CD4-positive, alpha-beta T cell treated with Interleukin-1 beta for 1 hour (primary cell): ENCODE measurements at regions not wholly inside any gene's neighbourhood (a gene's known extent, or its start where the extent isn't known, plus 50 kb on each side); places are given as distances from the start of the nearest gene placed in this dataset.
"Not testable (repeated sequence)": the region's sequence is repeated elsewhere in the genome, so short reads cannot be mapped to it uniquely, and the experiment has no call there.

ENCODE experiments used
- DNase-seq, 2 donors: peaks; one replicate each; pipeline ENCODE4 v3.0.0-alpha.2; 2020 to 2022

DNA sequence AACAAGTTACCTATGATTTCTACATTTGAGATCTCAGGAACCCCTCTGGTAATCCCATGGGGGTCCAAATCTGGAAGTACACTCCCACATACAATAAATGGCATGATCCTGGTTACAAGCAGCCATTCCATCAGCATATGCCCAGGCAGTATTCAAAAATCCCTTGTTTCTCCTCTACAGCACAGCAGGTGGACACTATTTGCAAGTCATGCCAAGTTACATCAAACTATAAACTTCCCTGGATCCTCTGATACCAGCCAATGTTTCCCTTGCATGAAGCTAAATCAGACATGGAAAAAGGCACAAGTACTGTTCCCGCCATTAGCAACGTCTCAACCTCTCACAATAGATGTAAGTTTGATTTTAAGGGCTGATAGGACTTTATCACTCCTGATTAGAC is 134.5 kb upstream of the PRSS16 start:
- DNase-seq: no peak

DNA sequence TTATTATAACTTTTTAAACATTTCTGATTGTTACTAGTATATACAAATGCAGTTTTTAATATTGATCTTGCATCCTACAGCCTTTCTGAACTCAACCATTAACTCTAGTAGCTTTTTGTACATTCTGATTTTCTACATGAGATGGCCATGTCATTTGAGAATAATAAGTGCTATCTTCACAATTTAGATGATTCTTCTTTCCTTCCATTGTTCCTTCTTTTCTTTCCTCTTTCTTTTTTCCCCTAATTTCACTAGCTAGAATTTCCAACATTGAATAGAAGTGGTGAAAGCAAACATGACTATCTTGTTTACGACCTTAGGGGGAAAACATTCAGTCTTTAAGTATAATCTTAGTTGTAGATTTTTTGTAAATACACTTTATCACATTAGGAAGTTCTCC is 128.2 kb upstream of the PRSS16 start:
- DNase-seq: no peak

DNA sequence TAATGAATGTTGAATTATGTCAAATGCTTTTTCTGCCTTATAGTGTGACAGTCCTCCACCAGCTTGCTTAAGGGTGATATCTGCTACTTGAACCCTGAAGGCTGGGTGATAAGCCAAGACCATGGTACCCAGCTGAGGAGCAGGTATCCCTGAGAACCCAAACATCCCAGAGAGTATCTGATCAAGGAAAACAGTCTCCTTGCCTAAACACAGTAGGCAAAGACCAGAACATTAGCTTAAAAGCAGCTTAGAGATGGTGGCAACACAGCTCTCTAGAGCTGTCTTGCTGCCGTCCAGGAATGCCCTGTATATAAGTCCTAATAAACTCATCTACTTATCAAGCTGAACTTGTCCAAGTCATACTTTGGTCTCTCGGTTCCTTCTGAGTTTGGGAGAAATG is 127.7 kb upstream of the PRSS16 start:
- no peak for DNase-seq

DNA sequence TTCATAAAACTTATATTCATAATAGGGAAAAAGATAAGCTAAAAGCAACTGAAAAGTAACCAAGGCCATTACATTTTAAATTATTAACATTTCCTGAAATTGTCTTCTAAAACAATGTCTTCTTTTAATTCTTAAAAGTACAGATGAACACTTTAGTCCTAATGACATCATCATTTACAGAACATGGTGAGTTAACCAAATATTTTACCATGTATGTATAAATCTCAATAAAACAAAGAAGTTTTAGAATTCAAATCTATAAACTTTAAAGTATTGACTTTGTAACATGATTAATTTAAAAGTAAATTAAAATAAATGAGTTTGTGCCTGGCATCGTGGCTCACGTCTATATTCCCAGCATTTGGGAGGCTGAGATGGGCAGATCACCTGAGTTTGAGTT is 125.9 kb upstream of the PRSS16 start:
- no peak for DNase-seq

DNA sequence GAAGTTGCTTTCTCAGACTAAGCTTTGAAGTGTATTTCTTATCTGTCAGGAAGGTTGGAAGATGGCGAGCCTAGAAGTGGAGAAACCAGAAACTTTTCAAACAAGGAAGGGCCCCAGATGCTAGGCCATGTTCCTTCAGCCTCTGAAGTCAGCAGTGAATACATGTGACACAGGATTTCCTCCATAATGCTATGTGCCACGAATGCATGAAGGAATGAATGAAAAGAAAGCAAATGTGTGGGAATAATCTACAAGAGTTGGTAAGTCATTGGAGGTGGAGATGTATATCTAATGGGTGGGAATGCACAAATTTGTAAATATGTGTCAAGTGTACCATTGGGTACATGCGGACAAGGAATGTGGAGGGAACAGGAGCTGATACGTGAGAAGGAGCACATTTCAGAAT is 123.2 kb upstream of the PRSS16 start:
- DNase-seq: no peak

DNA sequence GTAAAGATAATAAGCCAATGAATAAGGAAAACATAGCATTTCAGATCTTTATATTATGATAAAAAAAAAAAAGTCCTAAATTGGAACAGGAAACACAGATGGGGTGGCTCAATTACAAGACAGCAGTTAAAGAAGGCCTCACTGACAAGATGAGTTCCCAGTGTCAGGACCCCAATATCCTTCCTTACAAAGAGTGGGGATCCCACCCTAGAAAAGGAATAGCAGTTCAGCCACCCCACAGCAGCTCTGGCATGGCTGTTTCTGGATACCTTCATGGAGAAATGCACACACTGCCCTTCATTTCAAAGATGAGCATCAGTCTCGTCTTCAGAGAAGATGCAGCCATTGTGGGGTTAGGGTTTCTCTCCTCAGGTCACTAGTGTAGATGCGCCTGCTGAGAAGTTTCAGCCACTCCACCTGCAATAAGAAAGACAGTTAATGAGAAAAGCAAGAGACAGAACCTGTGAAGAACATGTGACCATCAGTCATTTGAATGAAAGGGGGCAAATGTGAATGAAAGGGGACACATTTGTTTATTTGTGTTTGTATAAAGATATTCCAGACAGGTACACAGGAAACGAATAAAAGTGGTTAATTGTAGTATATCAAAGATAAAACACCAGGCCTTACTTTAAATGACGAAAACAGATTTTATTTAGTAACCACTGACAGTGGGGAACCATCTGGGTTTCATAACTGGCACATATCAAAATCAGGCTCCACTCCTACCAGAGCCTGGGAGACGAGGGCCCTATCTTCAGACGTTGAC is 121.3 kb upstream of the PRSS16 start:
- DNase-seq: no peak

DNA sequence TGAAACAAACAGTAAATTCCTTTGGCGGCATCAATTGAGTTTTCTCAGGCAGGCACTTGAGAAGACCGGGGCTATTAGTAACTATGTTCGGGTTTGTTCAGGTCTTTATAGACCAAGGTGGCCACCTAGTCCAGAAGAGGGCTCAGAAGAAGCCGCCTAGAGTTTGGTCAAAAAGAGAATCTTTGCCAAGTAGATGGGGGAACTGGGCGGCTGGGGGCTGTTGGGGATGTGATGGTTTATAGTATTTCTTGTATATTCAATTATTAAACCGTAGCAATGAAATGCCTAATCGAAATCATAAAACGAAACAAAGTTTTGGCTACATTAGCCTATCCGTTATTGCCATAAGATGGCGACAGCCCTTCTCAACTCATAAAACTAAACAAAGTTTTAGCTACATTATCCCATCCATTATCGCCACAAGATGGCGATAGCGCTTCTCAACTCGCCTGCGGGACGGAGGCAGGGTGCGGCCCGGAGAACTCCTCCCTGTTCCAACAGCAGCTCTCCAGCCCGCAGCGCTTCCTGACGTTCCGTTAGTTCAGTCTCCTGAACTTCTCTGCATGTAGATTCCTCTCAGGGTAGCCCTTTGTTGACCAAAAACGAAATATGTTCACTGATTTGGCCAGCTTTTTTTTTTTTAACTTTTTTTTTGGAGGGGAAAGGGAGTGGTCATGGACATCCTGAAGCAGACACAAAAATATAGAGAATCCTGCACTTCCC is 120.5 kb upstream of the PRSS16 start:
- peak; percentile 82 to 90 for DNase-seq

DNA sequence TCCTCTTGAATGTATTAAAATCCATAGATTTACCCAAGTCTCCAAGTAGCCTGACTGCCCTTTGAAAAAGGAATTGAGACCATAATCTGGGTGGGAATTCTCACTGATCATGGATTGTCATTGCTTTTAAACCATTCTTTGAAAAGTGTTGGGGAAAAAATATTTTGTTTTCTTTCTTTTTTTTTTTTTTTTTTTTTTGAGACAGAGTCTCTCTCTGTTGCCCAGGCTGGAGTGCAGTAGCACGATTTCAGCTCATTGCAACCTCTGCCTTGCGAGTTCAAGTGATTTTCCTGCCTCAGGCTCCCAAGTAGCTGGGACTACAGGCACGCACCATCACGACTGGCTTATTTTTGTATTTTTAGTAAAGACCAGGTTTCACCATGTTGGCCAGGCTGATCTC is 119.6 kb upstream of the PRSS16 start:
- not testable (repeated sequence) for DNase-seq

DNA sequence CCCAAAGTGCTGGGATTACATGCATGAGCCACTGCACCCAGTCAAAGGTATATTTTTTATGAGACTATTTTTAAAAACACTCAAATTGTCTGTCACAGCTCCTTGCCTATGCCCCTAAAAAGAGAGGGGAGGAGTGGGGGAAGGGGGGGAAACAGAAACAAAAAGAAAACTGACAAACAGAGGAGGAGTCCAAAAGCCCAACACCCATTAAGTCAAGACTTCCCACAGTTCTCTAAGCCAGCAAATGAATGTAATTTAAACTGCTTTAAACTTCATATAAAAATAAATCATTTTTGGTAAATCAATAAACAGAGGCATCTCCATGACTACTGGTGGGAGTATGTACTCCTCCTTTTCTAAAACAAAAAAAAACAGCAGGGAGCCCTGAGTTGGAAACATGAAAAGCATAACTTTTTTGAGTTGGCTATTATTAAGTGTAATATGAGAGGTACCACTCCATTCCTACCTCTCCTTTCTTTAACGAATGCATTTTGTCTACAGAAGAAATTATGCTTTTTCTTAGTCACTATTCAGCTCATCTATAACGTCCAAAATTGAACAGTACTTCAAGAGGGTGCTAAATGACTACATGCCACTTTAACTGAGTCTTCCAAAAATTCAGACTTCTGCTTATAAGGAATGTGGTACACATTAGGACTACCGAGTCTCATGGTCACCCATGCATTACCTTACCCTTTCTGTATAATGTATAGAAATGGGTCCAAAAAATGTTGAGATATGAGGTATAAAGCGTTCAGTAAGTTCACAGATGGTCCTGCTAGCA is 119.0 kb upstream of the PRSS16 start:
- DNase-seq: no peak

DNA sequence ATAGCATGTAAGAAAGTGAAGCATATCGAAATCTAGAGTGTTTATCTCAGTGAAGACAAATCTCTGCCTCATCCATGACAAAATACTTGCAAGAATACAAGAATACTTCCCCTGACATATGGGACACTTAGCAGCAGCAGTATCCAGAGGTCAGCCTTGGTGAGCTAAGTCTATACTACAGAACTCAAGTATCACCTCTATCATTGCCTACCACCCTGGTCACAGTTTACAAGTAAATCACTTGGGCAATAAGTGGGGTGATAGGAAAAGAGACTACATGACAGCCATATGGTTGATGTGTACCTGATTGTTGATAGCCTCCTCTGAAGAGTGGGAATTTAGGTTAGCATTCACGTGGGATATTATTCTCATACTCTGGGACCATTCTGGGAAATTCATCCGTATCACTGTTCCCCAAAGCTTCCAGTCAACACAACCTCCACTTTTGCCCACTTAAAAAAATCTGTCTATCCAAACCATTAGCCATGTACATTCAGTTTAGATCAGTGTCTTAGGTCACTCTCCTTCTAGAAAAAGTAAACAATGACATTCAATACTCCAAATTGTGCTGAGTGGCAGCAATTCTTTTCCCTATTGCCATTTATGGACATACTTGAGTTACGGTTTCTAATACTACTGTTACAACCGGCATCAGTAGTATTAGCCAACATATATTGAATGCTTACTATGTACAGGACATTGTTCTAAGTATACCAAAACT is 118.2 kb upstream of the PRSS16 start:
- no peak for DNase-seq

DNA sequence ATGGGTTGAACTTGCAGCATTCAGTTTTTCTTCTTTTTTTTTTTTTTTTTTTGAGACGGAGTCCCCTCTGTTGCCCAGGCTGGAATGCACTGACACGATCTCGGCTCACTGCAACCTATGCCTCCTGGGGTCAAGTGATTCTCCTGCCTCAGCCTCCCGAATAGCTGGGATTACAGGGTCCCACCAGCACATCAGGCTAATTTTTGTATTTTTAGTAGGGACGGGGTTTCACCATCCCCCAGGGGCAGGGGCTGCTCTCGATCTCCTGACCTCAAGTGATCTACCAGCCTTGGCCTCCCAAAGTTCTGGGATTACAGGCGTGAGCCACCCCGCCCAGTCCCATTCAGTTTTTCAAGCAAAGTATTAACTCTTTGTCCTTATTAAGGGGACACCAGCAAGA is 117.6 kb upstream of the PRSS16 start:
- DNase-seq: no peak

DNA sequence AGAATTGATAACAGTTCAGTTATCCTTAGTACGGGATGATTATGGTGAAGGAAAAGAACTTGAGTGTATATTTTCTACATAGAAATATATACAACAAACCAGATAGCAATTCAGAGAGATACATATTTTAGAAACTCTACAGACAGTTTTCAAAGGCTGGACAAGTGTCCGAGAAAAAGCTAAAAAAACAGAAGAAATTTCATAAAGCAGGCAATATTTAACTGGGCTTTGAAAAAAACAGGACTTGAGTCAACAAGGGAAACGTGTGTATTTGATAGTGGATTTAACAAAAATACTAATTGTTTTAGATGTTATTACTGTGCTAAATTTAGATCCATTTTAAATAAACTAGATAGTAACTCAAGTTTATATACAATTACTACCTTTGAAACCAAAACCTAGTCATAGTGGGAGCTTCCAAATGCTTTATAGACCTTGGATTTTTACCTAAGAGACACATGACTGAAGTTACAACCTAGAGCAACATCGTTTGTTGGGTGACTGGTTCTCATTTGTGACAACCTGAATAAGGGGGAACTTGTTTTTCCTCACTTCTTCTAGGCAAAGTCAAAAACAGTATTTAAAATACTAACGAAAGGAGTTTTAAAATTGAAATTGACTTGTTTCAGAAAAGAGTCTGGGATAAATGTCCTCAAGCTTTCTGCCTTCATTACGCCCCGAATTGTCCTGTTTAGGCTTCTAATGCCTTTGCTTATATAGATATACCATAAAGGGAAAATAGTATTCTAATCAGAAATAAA is 116.7 kb upstream of the PRSS16 start:
- DNase-seq: no peak

DNA sequence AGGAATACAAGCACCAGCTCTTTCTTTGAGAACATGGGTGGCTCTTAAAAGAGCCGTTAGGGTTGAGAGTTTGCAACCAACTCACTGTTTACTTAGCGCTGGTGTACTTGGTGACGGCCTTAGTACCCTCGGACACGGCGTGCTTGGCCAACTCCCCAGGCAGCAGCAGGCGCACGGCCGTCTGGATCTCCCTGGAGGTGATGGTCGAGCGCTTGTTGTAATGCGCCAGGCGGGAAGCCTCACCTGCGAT is 115.3 kb upstream of the PRSS16 start:
- not testable (repeated sequence) for DNase-seq

DNA sequence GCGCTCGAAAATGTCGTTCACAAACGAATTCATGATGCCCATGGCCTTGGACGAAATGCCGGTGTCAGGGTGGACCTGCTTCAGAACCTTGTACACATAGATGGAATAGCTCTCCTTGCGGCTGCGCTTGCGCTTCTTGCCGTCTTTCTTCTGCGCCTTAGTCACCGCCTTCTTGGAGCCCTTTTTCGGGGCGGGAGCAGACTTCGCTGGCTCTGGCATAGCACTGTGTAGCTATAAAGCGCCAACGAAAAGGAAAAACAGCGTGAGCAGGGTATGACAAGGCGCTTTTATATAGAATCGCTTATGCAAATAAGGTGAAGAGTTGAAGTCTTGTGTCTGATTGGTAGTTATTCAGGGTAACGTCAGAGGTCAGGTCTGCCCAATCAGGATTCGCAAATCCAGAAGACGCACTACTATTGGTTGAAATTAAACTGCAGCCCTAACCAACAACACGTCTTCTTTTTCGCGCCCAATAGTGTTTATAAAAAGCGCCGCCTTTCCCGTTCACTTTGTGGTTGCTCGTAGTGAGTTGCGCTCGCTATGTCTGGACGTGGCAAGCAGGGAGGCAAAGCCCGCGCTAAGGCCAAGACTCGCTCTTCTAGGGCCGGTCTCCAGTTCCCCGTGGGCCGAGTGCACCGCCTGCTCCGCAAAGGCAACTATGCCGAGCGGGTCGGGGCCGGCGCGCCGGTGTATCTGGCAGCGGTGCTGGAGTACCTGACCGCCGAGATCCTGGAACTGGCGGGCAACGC is 114.8 kb upstream of the PRSS16 start:
- DNase-seq: peak; percentile 98 to 99

DNA sequence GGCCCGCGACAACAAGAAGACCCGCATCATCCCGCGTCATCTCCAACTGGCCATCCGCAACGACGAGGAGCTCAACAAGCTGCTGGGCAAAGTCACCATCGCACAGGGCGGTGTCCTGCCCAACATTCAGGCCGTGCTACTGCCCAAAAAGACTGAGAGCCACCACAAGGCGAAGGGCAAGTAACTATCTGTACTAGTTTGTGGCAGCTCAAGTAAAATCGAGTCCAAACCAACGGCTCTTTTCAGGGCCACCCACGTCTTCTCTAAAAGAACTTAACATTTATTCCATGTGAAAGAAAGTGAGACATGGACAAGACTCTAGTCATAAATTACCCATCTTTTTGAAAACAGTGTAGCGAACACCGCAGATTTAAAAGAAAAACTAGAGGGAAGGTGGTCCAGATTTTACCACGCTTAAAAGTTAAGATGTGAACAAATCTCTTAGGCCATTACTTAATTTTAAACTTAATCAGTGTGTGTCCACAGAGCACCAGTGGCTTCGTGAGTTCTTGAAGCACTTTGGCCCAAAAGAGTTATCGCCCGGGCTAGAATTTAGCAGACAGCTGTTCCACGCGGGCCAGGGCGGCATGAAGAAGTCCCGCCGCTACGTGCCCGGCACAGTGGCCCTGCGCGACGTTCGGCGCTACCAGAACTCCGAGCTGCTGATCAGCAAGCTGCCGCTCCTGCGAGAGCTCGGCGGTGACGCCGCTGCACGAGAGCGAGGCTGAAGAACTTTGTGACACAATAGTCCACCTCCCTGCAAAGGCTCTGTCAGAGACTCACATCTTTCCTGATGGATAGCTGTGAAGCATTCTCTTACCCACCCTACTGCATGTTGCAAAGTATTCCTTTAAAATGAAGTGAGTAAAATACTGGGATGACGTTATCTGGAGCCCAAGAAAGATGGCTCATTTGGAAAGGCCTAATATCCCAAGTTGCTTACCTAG is 113.9 kb upstream of the PRSS16 start:
- DNase-seq: peak; percentile 74

DNA sequence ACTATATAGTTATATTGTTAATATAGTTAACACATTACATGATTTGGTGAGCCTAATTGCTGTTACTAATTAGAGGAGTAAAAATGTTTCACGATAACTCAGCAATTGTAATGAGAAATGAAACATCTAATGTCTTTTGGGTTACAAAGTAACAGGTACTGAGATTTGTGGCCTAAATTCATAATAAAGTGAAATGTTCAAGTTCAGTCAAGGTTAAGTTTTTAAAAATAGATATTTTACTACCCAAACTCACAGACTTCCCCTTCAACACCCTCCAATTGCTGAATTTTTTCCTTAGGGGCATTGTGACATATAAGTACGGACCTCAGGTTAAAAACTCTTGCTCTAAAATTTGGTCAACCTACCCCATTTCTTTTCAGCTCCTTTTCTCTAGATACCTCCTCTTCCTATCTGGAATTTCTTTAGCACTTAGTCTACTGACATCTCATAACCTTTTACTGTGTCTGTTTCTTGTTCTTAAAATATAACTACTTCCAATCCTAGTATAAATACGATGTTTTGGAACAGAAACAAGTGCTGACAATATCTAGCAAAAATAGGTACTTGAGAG is 112.3 kb upstream of the PRSS16 start:
- DNase-seq: no peak

DNA sequence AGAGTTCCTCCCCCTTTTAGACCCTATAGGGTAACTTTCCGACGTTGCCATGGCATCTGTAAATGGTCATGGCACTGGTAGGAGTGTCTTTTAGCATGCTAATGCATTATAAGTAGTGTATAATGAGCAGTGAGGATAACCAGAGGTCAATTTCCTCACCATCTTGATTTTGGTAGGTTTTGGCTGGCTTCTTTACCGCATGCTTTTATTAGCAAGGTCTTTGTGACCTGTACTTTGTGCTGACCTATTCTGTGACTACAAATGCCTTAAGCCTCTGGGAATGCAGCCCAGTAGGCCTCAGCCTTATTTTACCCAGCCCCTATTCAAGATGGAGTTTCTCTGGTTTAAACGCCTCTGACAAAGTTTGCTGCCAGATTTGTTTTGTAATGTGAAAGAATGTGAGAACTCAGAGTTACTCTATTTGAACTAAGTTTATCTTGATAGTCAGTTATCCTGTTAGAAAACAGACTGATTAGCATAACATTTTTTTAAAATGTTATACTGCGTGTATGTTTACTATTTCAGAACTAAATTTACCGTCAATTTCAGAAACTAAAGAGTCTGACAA is 111.3 kb upstream of the PRSS16 start:
- no peak for DNase-seq

DNA sequence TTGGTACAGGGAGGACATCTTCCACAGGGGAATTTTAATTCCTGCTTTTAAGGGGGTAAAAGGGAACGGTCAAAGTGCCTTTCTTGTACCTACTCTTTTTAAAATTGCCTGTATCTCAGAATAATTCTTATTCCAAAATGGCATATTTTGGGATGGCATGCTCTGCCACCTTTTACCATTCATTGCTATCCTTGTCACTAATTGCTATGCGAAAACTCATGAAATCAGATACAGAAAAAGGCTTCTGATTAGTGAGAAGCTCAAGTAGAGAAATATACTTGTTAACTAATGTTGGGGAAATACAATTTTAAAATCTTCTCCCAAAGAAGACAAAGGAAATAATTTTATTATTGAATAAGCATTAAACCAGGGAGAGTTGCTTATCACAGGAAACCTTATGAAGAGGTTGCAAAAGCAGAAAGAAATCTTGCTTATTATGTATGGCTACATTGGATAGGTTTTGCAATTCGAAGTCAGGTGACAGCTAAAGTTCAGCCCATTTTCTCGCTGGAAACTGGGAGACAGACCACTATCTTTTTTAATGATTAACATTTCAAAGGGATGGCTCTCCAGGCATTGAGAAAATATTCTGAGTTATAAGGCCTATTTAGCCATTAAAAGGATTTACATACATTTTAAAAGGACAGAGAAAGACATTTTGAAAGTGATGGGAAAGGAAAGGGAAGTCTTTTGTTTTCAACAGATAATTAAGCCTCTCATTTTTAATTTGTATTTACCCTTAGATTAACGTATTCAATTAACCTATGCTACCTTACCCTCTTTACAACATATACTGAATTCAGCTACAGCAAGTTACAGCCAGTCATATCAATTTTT is 110.3 kb upstream of the PRSS16 start:
- no peak for DNase-seq

DNA sequence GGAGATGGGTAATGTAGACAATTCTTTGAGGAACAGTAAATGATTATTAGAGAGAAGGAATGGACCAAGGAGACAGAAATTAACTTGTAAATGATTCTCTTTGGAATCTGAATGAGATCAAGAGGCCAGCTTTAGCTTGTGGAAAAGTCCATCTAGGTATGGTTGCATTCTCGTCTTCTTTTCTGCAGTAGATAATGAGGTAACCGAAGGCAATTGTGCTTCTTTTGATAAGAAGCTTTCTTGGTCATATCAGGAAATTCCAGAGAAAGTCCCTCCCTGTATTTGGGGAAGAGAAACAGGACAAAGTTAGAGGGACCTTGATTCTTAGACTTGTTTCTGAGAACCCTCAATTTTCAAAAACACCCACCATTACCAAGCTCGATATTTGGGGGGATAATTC is 109.1 kb upstream of the PRSS16 start:
- DNase-seq: no peak
